HL-60 (cell line): ENCODE measurements at regions not wholly inside any gene's neighbourhood (a gene's known extent, or its start where the extent isn't known, plus 50 kb on each side); places are given as distances from the start of the nearest gene placed in this dataset.

Experiments used
- POLR2AphosphoS5 ChIP-seq: IDR thresholded peaks from 2 replicates; pipeline ENCODE4 v1.6.1; 2012; ENCODE audit warnings: low read depth
- TF ChIP-seq, protein P1 (sequence below): IDR thresholded peaks from one replicate; pipeline ENCODE4 v1.5.1; 2011; ENCODE audit warnings: low read length, control low read depth, inconsistent platforms; ENCODE audit not compliant: insufficient read depth
- TF ChIP-seq, protein P2 (sequence below): IDR thresholded peaks from 2 replicates; pipeline ENCODE4 v1.6.1; 2012; ENCODE audit warnings: low read depth; ENCODE audit not compliant: insufficient replicate concordance

DNA sequence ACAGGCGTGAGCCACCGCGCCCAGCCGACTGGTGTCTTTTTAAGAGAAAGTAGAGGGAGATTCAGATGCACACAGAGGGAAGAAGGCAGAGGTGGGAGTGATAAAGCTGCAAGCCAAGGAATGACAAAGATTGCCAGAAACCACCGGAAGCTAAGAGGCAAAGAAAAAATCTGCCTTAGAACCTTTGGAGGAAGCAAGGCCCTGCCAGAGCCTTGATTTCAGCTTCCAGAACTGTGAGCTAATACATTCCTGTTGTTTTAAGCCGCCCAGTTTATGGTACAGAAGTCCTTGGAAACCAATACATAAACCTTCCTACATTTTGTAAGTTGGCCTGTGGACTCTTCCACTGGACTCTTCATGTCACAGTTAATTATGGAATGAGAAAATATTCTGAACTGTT, 71.7 kb upstream of the SOX21 start:
- TF ChIP-seq, protein P1, sequence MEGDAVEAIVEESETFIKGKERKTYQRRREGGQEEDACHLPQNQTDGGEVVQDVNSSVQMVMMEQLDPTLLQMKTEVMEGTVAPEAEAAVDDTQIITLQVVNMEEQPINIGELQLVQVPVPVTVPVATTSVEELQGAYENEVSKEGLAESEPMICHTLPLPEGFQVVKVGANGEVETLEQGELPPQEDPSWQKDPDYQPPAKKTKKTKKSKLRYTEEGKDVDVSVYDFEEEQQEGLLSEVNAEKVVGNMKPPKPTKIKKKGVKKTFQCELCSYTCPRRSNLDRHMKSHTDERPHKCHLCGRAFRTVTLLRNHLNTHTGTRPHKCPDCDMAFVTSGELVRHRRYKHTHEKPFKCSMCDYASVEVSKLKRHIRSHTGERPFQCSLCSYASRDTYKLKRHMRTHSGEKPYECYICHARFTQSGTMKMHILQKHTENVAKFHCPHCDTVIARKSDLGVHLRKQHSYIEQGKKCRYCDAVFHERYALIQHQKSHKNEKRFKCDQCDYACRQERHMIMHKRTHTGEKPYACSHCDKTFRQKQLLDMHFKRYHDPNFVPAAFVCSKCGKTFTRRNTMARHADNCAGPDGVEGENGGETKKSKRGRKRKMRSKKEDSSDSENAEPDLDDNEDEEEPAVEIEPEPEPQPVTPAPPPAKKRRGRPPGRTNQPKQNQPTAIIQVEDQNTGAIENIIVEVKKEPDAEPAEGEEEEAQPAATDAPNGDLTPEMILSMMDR, result no peak
- TF ChIP-seq POLR2AphosphoS5, result no peak
- TF ChIP-seq, protein P2, sequence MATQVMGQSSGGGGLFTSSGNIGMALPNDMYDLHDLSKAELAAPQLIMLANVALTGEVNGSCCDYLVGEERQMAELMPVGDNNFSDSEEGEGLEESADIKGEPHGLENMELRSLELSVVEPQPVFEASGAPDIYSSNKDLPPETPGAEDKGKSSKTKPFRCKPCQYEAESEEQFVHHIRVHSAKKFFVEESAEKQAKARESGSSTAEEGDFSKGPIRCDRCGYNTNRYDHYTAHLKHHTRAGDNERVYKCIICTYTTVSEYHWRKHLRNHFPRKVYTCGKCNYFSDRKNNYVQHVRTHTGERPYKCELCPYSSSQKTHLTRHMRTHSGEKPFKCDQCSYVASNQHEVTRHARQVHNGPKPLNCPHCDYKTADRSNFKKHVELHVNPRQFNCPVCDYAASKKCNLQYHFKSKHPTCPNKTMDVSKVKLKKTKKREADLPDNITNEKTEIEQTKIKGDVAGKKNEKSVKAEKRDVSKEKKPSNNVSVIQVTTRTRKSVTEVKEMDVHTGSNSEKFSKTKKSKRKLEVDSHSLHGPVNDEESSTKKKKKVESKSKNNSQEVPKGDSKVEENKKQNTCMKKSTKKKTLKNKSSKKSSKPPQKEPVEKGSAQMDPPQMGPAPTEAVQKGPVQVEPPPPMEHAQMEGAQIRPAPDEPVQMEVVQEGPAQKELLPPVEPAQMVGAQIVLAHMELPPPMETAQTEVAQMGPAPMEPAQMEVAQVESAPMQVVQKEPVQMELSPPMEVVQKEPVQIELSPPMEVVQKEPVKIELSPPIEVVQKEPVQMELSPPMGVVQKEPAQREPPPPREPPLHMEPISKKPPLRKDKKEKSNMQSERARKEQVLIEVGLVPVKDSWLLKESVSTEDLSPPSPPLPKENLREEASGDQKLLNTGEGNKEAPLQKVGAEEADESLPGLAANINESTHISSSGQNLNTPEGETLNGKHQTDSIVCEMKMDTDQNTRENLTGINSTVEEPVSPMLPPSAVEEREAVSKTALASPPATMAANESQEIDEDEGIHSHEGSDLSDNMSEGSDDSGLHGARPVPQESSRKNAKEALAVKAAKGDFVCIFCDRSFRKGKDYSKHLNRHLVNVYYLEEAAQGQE, result no peak
